GM23338 (cell line): ENCODE measurements at regions not wholly inside any gene's neighbourhood (a gene's known extent, or its start where the extent isn't known, plus 50 kb on each side); places are given as distances from the start of the nearest gene placed in this dataset.

Source experiments
- ATAC-seq: fragments of 200-7000 bp; cut with Tn5 transposase; 3 replicates; pipeline ENCODE4 v1.9.1; 2020
- DNase-seq: peaks from one replicate; pipeline ENCODE4 v3.0.0-alpha.2; 2015; ENCODE audit warnings: low spot score
- H2AFZ ChIP-seq: fragments of 200-600 bp; sonication (generic); 2 replicates; pipeline ENCODE4 v1.8.0; 2016; ENCODE audit warnings: antibody characterized with exemption, mild to moderate bottlenecking, moderate library complexity
- H3F3A ChIP-seq: fragments of 200-600 bp; sonication (generic); replicated peaks from 2 replicates; pipeline ENCODE4 v1.8.0; 2017; ENCODE audit warnings: antibody characterized with exemption, mixed run types, low read depth
- H3K27ac ChIP-seq: fragments of 200-600 bp; sonication (generic); 2 replicates; pipeline ENCODE4 v1.6.1; 2016; ENCODE audit warnings: low read depth
- H3K27me3 ChIP-seq: fragments of 200-600 bp; sonication (generic); 2 replicates; pipeline ENCODE4 v1.8.0; 2016; ENCODE audit warnings: mild to moderate bottlenecking, mixed run types, moderate library complexity; ENCODE audit not compliant: insufficient read depth
- H3K36me3 ChIP-seq: fragments of 200-600 bp; sonication (generic); 2 replicates; pipeline ENCODE4 v1.8.0; 2016; ENCODE audit warnings: mild to moderate bottlenecking; ENCODE audit not compliant: insufficient read depth
- H3K4me1 ChIP-seq: fragments of 200-600 bp; sonication (generic); 2 replicates; pipeline ENCODE4 v1.8.0; 2016; ENCODE audit warnings: mild to moderate bottlenecking, moderate library complexity; ENCODE audit not compliant: insufficient read depth
- H3K4me2 ChIP-seq: fragments of 200-600 bp; sonication (generic); 2 replicates; pipeline ENCODE4 v1.7.1; 2017; ENCODE audit warnings: mixed run types
- H3K4me3 ChIP-seq: fragments of 200-600 bp; sonication (generic); 2 replicates; pipeline ENCODE4 v1.6.1; 2016; ENCODE audit warnings: mixed run types
- H3K79me2 ChIP-seq: fragments of 200-600 bp; sonication (generic); replicated peaks from 2 replicates; pipeline ENCODE4 v1.8.0; 2017; ENCODE audit warnings: mild to moderate bottlenecking; ENCODE audit not compliant: insufficient read depth
- H3K9me2 ChIP-seq: fragments of 200-600 bp; sonication (generic); 2 replicates; pipeline ENCODE4 v1.8.0; 2017; ENCODE audit not compliant: insufficient read depth
- H4K20me1 ChIP-seq: fragments of 200-600 bp; sonication (generic); replicated peaks from 2 replicates; pipeline ENCODE4 v1.8.0; 2017; ENCODE audit warnings: mild to moderate bottlenecking; ENCODE audit not compliant: insufficient read depth
- H3K27ac Mint-ChIP-seq: 2 replicates; pipeline ENCODE4 v1.8.0; 2020; ENCODE audit warnings: inconsistent platforms, mild to moderate bottlenecking, moderate library complexity, mixed read lengths
- H3K27me3 Mint-ChIP-seq: 3 replicates; pipeline ENCODE4 v1.8.0; 2022; ENCODE audit warnings: low read depth, mild to moderate bottlenecking, moderate library complexity, mixed read lengths, inconsistent platforms; ENCODE audit not compliant: insufficient read depth, poor library complexity
- H3K36me3 Mint-ChIP-seq: 3 replicates; pipeline ENCODE4 v1.8.0; 2021; ENCODE audit warnings: low read depth, mild to moderate bottlenecking, inconsistent platforms, moderate library complexity, mixed read lengths
- H3K4me1 Mint-ChIP-seq: 3 replicates; pipeline ENCODE4 v1.8.0; 2020; ENCODE audit warnings: mild to moderate bottlenecking, inconsistent platforms, mixed read lengths
- H3K4me3 Mint-ChIP-seq: 3 replicates; pipeline ENCODE4 v1.8.0; 2021; ENCODE audit warnings: moderate library complexity, mild to moderate bottlenecking, inconsistent platforms, mixed read lengths
- H3K9me3 Mint-ChIP-seq: 3 replicates; pipeline ENCODE4 v1.8.0; 2020; ENCODE audit warnings: moderate library complexity, mild to moderate bottlenecking, inconsistent platforms, mixed read lengths
- CREB1 ChIP-seq: fragments of 250-450 bp; sonication (Bioruptor Pico); IDR thresholded peaks from 2 replicates; pipeline ENCODE4 v1.5.0; 2020; ENCODE audit warnings: low read depth, mild to moderate bottlenecking, moderate library complexity
- EZH2 ChIP-seq: fragments of 200-600 bp; sonication (generic); IDR thresholded peaks from one replicate; pipeline ENCODE4 v1.8.0; 2017; ENCODE audit warnings: antibody characterized with exemption, mild to moderate bottlenecking, low read depth; ENCODE audit not compliant: unreplicated experiment
- EZH2phosphoT487 ChIP-seq: fragments of 200-600 bp; sonication (generic); IDR thresholded peaks from one replicate; pipeline ENCODE4 v1.8.1; 2018; ENCODE audit warnings: antibody characterized with exemption; ENCODE audit not compliant: unreplicated experiment
- JUNB ChIP-seq: IDR thresholded peaks from one replicate; pipeline ENCODE4 v1.6.1; 2016; ENCODE audit warnings: antibody characterized with exemption; ENCODE audit not compliant: unreplicated experiment
- NANOG ChIP-seq: IDR thresholded peaks from 2 replicates; pipeline ENCODE4 v1.6.1; 2016; ENCODE audit warnings: antibody characterized with exemption, borderline replicate concordance
- POLR2AphosphoS5 ChIP-seq: IDR thresholded peaks from 2 replicates; pipeline ENCODE4 v1.6.1; 2016; ENCODE audit warnings: antibody characterized with exemption, low read depth
- STAT1 ChIP-seq: IDR thresholded peaks from one replicate; pipeline ENCODE4 v1.6.1; 2016; ENCODE audit warnings: antibody characterized with exemption; ENCODE audit not compliant: unreplicated experiment
- ZNF114 ChIP-seq: fragments of 250-450 bp; sonication (Bioruptor Pico); IDR thresholded peaks from 2 replicates; pipeline ENCODE4 v1.5.0; 2020; ENCODE audit warnings: mild to moderate bottlenecking, moderate library complexity
- ZNF331 ChIP-seq: fragments of 250-450 bp; sonication (Bioruptor Pico); IDR thresholded peaks from 2 replicates; pipeline ENCODE4 v1.5.0; 2020; ENCODE audit warnings: low read depth, mild to moderate bottlenecking, moderate library complexity
- TF ChIP-seq, protein P1 (sequence below): IDR thresholded peaks from 2 replicates; pipeline ENCODE4 v1.6.1; 2016; ENCODE audit warnings: antibody characterized with exemption
- TF ChIP-seq, protein P2 (sequence below), 2 experiments: fragments of 200-600 bp in 1 of 2; sonication (generic) in 1 of 2; conservative IDR thresholded peaks; 2 replicates each; pipeline versions ENCODE4 v1.5.1 to v1.6.1; 2016 to 2017; ENCODE audit warnings: antibody characterized with exemption in 2 of 2, low read depth in 2 of 2, mild to moderate bottlenecking in 2 of 2, moderate library complexity in 1 of 2
- TF ChIP-seq, protein P3 (sequence below): fragments of 250-450 bp; sonication (Bioruptor Pico); IDR thresholded peaks from 2 replicates; pipeline ENCODE4 v1.5.0; 2020; ENCODE audit warnings: mild to moderate bottlenecking, moderate library complexity
- TF ChIP-seq, protein P4 (sequence below): IDR thresholded peaks from one replicate; pipeline ENCODE4 v1.6.1; 2018; ENCODE audit warnings: antibody characterized with exemption; ENCODE audit not compliant: unreplicated experiment

DNA sequence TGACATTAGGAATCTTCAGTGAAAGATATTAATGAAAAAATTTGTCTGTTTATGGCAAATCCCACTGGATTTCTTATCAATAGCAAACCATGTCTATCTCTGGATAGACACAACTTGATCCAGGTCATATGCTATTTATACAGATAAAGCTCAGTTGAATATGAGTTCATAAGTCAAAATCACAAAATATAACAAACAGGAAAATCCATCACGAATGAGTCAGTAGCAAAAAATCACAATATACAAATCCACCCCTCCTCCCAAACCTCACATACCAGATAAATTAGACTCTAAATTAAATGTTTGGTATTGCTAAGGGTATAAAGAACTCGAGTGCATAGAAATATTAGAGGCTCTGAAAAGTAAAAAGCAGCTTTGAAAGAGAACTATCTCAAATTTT, 420.5 kb downstream of the TLL1 start:
- Histone ChIP-seq H4K20me1 (no peaks in the 10 kb centered on the region), H3K27me3 (no peaks in the 10 kb centered on the region), H3K27ac (no peak overlapping the region), H2AFZ (no peak overlapping the region), H3K4me1 (no peaks in the 10 kb centered on the region), H3K79me2 (no peaks in the 10 kb centered on the region), H3F3A (no peaks in the 10 kb centered on the region), H3K36me3 (no peaks in the 10 kb centered on the region), H3K4me2 (no peak overlapping the region), H3K9me2 (no peaks in the 10 kb centered on the region), H3K4me3 (no peak overlapping the region)
- DNase-seq: no peak
- TF ChIP-seq, protein P1, sequence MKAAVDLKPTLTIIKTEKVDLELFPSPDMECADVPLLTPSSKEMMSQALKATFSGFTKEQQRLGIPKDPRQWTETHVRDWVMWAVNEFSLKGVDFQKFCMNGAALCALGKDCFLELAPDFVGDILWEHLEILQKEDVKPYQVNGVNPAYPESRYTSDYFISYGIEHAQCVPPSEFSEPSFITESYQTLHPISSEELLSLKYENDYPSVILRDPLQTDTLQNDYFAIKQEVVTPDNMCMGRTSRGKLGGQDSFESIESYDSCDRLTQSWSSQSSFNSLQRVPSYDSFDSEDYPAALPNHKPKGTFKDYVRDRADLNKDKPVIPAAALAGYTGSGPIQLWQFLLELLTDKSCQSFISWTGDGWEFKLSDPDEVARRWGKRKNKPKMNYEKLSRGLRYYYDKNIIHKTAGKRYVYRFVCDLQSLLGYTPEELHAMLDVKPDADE: no peak
- no peak for TF ChIP-seq EZH2phosphoT487
- TF ChIP-seq JUNB: no peak
- TF ChIP-seq NANOG: no peak
- TF ChIP-seq, protein P2, sequence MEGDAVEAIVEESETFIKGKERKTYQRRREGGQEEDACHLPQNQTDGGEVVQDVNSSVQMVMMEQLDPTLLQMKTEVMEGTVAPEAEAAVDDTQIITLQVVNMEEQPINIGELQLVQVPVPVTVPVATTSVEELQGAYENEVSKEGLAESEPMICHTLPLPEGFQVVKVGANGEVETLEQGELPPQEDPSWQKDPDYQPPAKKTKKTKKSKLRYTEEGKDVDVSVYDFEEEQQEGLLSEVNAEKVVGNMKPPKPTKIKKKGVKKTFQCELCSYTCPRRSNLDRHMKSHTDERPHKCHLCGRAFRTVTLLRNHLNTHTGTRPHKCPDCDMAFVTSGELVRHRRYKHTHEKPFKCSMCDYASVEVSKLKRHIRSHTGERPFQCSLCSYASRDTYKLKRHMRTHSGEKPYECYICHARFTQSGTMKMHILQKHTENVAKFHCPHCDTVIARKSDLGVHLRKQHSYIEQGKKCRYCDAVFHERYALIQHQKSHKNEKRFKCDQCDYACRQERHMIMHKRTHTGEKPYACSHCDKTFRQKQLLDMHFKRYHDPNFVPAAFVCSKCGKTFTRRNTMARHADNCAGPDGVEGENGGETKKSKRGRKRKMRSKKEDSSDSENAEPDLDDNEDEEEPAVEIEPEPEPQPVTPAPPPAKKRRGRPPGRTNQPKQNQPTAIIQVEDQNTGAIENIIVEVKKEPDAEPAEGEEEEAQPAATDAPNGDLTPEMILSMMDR (conservative IDR thresholded peaks at IDR 0.05; ENCODE audit: low read depth in 2 of 2): no peak
- no peak for TF ChIP-seq ZNF114 (CRISPR knock-in tag)
- TF ChIP-seq, protein P3, sequence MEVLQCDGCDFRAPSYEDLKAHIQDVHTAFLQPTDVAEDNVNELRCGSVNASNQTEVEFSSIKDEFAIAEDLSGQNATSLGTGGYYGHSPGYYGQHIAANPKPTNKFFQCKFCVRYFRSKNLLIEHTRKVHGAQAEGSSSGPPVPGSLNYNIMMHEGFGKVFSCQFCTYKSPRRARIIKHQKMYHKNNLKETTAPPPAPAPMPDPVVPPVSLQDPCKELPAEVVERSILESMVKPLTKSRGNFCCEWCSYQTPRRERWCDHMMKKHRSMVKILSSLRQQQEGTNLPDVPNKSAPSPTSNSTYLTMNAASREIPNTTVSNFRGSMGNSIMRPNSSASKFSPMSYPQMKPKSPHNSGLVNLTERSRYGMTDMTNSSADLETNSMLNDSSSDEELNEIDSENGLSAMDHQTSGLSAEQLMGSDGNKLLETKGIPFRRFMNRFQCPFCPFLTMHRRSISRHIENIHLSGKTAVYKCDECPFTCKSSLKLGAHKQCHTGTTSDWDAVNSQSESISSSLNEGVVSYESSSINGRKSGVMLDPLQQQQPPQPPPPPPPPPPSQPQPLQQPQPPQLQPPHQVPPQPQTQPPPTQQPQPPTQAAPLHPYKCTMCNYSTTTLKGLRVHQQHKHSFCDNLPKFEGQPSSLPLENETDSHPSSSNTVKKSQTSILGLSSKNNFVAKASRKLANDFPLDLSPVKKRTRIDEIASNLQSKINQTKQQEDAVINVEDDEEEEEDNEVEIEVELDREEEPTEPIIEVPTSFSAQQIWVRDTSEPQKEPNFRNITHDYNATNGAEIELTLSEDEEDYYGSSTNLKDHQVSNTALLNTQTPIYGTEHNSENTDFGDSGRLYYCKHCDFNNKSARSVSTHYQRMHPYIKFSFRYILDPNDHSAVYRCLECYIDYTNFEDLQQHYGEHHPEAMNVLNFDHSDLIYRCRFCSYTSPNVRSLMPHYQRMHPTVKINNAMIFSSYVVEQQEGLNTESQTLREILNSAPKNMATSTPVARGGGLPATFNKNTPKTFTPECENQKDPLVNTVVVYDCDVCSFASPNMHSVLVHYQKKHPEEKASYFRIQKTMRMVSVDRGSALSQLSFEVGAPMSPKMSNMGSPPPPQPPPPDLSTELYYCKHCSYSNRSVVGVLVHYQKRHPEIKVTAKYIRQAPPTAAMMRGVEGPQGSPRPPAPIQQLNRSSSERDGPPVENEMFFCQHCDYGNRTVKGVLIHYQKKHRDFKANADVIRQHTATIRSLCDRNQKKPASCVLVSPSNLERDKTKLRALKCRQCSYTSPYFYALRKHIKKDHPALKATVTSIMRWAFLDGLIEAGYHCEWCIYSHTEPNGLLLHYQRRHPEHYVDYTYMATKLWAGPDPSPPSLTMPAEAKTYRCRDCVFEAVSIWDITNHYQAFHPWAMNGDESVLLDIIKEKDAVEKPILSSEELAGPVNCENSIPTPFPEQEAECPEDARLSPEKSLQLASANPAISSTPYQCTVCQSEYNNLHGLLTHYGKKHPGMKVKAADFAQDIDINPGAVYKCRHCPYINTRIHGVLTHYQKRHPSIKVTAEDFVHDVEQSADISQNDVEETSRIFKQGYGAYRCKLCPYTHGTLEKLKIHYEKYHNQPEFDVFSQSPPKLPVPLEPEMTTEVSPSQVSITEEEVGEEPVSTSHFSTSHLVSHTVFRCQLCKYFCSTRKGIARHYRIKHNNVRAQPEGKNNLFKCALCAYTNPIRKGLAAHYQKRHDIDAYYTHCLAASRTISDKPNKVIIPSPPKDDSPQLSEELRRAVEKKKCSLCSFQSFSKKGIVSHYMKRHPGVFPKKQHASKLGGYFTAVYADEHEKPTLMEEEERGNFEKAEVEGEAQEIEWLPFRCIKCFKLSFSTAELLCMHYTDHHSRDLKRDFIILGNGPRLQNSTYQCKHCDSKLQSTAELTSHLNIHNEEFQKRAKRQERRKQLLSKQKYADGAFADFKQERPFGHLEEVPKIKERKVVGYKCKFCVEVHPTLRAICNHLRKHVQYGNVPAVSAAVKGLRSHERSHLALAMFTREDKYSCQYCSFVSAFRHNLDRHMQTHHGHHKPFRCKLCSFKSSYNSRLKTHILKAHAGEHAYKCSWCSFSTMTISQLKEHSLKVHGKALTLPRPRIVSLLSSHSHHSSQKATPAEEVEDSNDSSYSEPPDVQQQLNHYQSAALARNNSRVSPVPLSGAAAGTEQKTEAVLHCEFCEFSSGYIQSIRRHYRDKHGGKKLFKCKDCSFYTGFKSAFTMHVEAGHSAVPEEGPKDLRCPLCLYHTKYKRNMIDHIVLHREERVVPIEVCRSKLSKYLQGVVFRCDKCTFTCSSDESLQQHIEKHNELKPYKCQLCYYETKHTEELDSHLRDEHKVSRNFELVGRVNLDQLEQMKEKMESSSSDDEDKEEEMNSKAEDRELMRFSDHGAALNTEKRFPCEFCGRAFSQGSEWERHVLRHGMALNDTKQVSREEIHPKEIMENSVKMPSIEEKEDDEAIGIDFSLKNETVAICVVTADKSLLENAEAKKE (CRISPR knock-in tag): no peak
- no peak for TF ChIP-seq POLR2AphosphoS5
- no peak for TF ChIP-seq ZNF331 (CRISPR knock-in tag)
- no peak for TF ChIP-seq EZH2
- TF ChIP-seq, protein P4, sequence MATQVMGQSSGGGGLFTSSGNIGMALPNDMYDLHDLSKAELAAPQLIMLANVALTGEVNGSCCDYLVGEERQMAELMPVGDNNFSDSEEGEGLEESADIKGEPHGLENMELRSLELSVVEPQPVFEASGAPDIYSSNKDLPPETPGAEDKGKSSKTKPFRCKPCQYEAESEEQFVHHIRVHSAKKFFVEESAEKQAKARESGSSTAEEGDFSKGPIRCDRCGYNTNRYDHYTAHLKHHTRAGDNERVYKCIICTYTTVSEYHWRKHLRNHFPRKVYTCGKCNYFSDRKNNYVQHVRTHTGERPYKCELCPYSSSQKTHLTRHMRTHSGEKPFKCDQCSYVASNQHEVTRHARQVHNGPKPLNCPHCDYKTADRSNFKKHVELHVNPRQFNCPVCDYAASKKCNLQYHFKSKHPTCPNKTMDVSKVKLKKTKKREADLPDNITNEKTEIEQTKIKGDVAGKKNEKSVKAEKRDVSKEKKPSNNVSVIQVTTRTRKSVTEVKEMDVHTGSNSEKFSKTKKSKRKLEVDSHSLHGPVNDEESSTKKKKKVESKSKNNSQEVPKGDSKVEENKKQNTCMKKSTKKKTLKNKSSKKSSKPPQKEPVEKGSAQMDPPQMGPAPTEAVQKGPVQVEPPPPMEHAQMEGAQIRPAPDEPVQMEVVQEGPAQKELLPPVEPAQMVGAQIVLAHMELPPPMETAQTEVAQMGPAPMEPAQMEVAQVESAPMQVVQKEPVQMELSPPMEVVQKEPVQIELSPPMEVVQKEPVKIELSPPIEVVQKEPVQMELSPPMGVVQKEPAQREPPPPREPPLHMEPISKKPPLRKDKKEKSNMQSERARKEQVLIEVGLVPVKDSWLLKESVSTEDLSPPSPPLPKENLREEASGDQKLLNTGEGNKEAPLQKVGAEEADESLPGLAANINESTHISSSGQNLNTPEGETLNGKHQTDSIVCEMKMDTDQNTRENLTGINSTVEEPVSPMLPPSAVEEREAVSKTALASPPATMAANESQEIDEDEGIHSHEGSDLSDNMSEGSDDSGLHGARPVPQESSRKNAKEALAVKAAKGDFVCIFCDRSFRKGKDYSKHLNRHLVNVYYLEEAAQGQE: no peak
- TF ChIP-seq STAT1: no peak
- no peak for TF ChIP-seq CREB1
- Mint-ChIP-seq H3K9me3 (no peaks in the 10 kb centered on the region), H3K4me3 (no peak overlapping the region), H3K36me3 (no peaks in the 10 kb centered on the region), H3K27me3 (no peaks in the 10 kb centered on the region), H3K4me1 (no peaks in the 10 kb centered on the region), H3K27ac (no peak overlapping the region)
- ATAC-seq: no peak
